HEK293 (cell line): ENCODE measurements at regions not wholly inside any gene's neighbourhood (a gene's known extent, or its start where the extent isn't known, plus 50 kb on each side); places are given as distances from the start of the nearest gene placed in this dataset.

Experiments
- GLI2 ChIP-seq: fragments of 450-650 bp; formaldehyde crosslinking; IDR thresholded peaks from 2 replicates; pipeline ENCODE4; 2017; ENCODE audit warnings: missing biosample characterization, missing genetic modification characterization, low read depth, borderline replicate concordance
- ZNF311 ChIP-seq: fragments of 450-650 bp; formaldehyde crosslinking; IDR thresholded peaks from 2 replicates; pipeline ENCODE4 v1.5.1; 2017; ENCODE audit warnings: missing biosample characterization, missing genetic modification characterization, borderline replicate concordance
- ZNF354C ChIP-seq: fragments of 450-650 bp; formaldehyde crosslinking; IDR thresholded peaks from 2 replicates; pipeline ENCODE4 v1.5.1; 2016; ENCODE audit warnings: missing biosample characterization, missing genetic modification characterization, low read depth, borderline replicate concordance
- ZNF677 ChIP-seq: fragments of 450-650 bp; IDR thresholded peaks from 2 replicates; pipeline ENCODE4 v1.5.0; 2018; ENCODE audit warnings: missing biosample characterization, mild to moderate bottlenecking, missing genetic modification characterization, moderate library complexity
- ZNF76 ChIP-seq: fragments of 450-650 bp; formaldehyde crosslinking; IDR thresholded peaks from 2 replicates; pipeline ENCODE4; 2016; ENCODE audit warnings: low read depth, missing biosample characterization, missing genetic modification characterization, borderline replicate concordance
- TF ChIP-seq, protein P1 (sequence below): fragments of 450-650 bp; formaldehyde crosslinking; IDR thresholded peaks from 2 replicates; pipeline ENCODE4 v1.5.1; 2016; ENCODE audit warnings: missing biosample characterization, missing genetic modification characterization

DNA sequence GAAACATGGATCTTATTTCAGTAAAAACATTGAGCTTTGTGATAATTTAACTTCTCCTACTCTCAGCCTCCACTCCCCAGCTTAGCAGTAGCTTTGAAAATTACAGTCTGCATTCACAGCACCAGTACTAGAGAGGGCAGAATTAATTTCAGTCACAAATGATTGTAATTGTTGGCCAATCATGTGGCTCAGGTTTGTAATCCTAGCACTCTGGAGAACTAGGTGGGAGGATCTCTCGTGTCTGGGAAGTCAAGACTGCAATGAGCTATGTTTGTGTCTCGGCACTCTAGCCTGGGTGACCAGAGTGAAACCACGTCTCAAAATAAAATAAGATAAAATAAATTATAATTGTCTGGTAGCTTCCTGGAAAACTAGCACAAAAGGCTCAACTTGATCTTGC is 620.9 kb downstream of the TNS3 start:
- TF ChIP-seq ZNF311 (no peak), ZNF677 (tag by site-specific recombination) (no peak), ZNF76 (tag by site-specific recombination) (no peak), ZNF354C (tag by site-specific recombination) (no peak), GLI2 (tag by site-specific recombination) (no peak)
- TF ChIP-seq, protein P1, sequence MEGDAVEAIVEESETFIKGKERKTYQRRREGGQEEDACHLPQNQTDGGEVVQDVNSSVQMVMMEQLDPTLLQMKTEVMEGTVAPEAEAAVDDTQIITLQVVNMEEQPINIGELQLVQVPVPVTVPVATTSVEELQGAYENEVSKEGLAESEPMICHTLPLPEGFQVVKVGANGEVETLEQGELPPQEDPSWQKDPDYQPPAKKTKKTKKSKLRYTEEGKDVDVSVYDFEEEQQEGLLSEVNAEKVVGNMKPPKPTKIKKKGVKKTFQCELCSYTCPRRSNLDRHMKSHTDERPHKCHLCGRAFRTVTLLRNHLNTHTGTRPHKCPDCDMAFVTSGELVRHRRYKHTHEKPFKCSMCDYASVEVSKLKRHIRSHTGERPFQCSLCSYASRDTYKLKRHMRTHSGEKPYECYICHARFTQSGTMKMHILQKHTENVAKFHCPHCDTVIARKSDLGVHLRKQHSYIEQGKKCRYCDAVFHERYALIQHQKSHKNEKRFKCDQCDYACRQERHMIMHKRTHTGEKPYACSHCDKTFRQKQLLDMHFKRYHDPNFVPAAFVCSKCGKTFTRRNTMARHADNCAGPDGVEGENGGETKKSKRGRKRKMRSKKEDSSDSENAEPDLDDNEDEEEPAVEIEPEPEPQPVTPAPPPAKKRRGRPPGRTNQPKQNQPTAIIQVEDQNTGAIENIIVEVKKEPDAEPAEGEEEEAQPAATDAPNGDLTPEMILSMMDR (tag by site-specific recombination), result no peak
